Spleen (tissue), 11 donors: ENCODE measurements at regions not wholly inside any gene's neighbourhood (a gene's known extent, or its start where the extent isn't known, plus 50 kb on each side); places are given as distances from the start of the nearest gene placed in this dataset.

Experiments
- DNase-seq: peaks from one replicate; pipeline ENCODE4 v3.0.0-alpha.2; 2020
- H3K27ac ChIP-seq, 8 donors: fragments of 200-600 bp; sonication (generic) in 7 of 8; 1 replicate in 4 of 8; 2 replicates in 4 of 8; pipeline versions ENCODE4 v1.5.0 to v1.8.0; 2016 to 2021; ENCODE audit warnings: inconsistent platforms in 4 of 8, mild to moderate bottlenecking in 4 of 8, moderate library complexity in 1 of 8
- H3K27me3 ChIP-seq, 7 donors: fragments of 200-600 bp; sonication (generic) in 6 of 7; replicated peaks in 1 of 7; 1 replicate in 4 of 7; 2 replicates in 3 of 7; pipeline versions ENCODE4 v1.5.0 to v1.8.0; 2016 to 2021; ENCODE audit warnings: inconsistent platforms in 3 of 7, mild to moderate bottlenecking in 1 of 7
- H3K36me3 ChIP-seq, 6 donors: fragments of 200-600 bp; sonication (generic) in 5 of 6; 1 replicate in 4 of 6; 2 replicates in 2 of 6; pipeline versions ENCODE4 v1.5.0 to v1.8.0; 2016 to 2021; ENCODE audit warnings: inconsistent platforms in 2 of 6
- H3K4me1 ChIP-seq, 6 donors: fragments of 200-600 bp; sonication (generic) in 5 of 6; 1 replicate in 3 of 6; 2 replicates in 3 of 6; pipeline versions ENCODE4 v1.5.0 to v1.8.0; 2016 to 2021; ENCODE audit warnings: inconsistent platforms in 3 of 6
- H3K4me3 ChIP-seq, 8 donors: fragments of 200-600 bp; sonication (generic) in 7 of 8; 1 replicate in 4 of 8; 2 replicates in 4 of 8; pipeline versions ENCODE4 v1.5.0 to v1.8.0; 2016 to 2021; ENCODE audit warnings: inconsistent platforms in 4 of 8, mild to moderate bottlenecking in 4 of 8, moderate library complexity in 2 of 8
- H3K9me3 ChIP-seq, 8 donors: fragments of 200-600 bp; sonication (generic) in 7 of 8; 1 replicate in 4 of 8; 2 replicates in 4 of 8; pipeline versions ENCODE4 v1.5.0 to v1.8.0; 2016 to 2021; ENCODE audit warnings: inconsistent platforms in 4 of 8
- CTCF ChIP-seq, 11 experiments: fragments of 200-600 bp in 7 of 11; fragments of 450-650 bp in 4 of 11; sonication (generic) in 4 of 11; IDR thresholded peaks in 8 of 11; conservative IDR thresholded peaks in 3 of 11; 1 replicate in 7 of 11; 2 replicates in 4 of 11; pipeline versions ENCODE4 v1.4.0 to v1.8.0; 2016 to 2021; ENCODE audit warnings: antibody characterized with exemption in 11 of 11, inconsistent platforms in 4 of 11, mild to moderate bottlenecking in 1 of 11
- POLR2A ChIP-seq, 3 donors: fragments of 450-650 bp; IDR thresholded peaks; one replicate each; pipeline ENCODE4 v1.5.1; 2017; ENCODE audit warnings: antibody characterized with exemption in 3 of 3, mild to moderate bottlenecking in 1 of 3
- POLR2AphosphoS5 ChIP-seq, 3 donors: sonication (generic); formaldehyde crosslinking; IDR thresholded peaks; one replicate each; pipeline ENCODE4 v1.5.1; 2017; ENCODE audit warnings: antibody characterized with exemption in 3 of 3
- WGBS, 5 donors: extraction: QIAGEN DNeasy Blood & Tissue Kit in 3 of 5; methylation state at CpG; one replicate each; pipeline versions ENCODE4 v1.1.5 to v1.1.7; 2013 to 2018; 5-methylcytosine and 5-hydroxymethylcytosine counted together
- intact Hi-C: fragments of 100-400 bp; cut with DNase I; formaldehyde crosslinking; loops from one replicate; pipeline ENCODE4 v1.15.0; 2023; ENCODE audit warnings: low total_unique reads
- donor health status: healthy with polysubstance abuse.
- donor health status: DM: no; HTN: no; CAD: no; lungs with moderate emphysema.
- donor health status: DM: no; HTN: no; CAD: no.
- donor health status: Bipolar disorder and iron deficiency.
- donor health status: healthy.
- donor health status: DM: no; HTN: no; CAD: no.
- donor health status: DM: yes; HTN: yes; CAD: no.

DNA sequence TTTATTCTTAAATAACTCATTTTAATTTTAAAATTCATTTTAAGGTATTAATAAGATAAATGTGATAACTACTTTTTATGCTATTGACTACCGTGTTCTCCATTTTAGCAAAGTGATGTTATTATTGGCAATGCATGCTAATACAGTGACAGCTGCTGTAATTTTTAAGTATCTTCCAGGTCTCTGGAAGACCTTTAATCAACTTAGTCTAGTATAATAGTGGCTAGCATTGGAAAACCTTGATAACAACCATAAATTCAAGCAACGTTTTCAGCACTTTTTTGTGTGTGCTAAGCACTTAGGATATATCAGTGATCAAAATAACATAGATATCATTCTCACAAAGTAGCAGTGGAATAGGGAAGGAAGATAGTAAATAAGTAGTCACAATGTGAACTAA, 230.9 kb upstream of the MAGI2 start:
- intact Hi-C loops = no loop called here
- Histone ChIP-seq H3K4me1 (no peaks in the 10 kb centered on the region), H3K27me3 (no peaks in the 10 kb centered on the region), H3K27ac (no peak overlapping the region), H3K36me3 (no peaks in the 10 kb centered on the region), H3K9me3 (peaks cover 0 to 10% (median 0%) of the 10 kb centered on the region in 8 donors), H3K4me3 (no peak overlapping the region)
- 54 to 83% (median 83%) methylated on average over 2 of the region's 2 CpGs for WGBS, 5 donors
- no peak for DNase-seq
- TF ChIP-seq CTCF (IDR thresholded peaks at IDR 0.05 in 8 of 11, conservative IDR thresholded peaks at IDR 0.05 in 3 of 11) (no peak), POLR2AphosphoS5 (IDR thresholded peaks at IDR 0.05) (no peak), POLR2A (IDR thresholded peaks at IDR 0.05) (no peak)

DNA sequence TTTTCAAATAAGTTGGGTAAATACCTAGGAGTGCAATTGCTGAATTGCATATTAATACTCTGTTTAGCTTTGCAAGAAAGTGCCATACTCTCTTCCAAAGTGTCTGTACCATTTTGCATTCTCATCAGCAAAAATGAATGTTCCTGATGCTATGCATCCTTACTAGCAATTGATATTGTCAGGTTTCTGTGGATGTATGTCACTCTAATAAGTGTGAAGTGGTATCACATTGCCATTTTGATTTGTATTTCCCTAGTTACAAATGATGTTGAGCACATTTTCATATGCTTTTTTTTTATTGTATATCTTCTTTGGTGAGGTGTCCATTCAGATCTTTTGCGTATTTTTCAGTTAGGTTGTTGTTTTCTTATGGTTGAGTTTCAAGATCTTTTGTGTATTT, 230.4 kb upstream of the MAGI2 start:
- WGBS, 5 donors = 80 to 93% (median 93%) methylated on average over 1 of the region's 1 CpG
- DNase-seq = no peak
- Histone ChIP-seq H3K27ac (no peak overlapping the region), H3K27me3 (no peaks in the 10 kb centered on the region), H3K9me3 (peaks cover 0 to 10% (median 0%) of the 10 kb centered on the region in 8 donors), H3K36me3 (no peaks in the 10 kb centered on the region), H3K4me1 (no peaks in the 10 kb centered on the region), H3K4me3 (no peak overlapping the region)
- TF ChIP-seq POLR2AphosphoS5 (IDR thresholded peaks at IDR 0.05) (no peak), CTCF (IDR thresholded peaks at IDR 0.05 in 8 of 11, conservative IDR thresholded peaks at IDR 0.05 in 3 of 11) (no peak), POLR2A (IDR thresholded peaks at IDR 0.05) (no peak)
- intact Hi-C loops = no loop called here

DNA sequence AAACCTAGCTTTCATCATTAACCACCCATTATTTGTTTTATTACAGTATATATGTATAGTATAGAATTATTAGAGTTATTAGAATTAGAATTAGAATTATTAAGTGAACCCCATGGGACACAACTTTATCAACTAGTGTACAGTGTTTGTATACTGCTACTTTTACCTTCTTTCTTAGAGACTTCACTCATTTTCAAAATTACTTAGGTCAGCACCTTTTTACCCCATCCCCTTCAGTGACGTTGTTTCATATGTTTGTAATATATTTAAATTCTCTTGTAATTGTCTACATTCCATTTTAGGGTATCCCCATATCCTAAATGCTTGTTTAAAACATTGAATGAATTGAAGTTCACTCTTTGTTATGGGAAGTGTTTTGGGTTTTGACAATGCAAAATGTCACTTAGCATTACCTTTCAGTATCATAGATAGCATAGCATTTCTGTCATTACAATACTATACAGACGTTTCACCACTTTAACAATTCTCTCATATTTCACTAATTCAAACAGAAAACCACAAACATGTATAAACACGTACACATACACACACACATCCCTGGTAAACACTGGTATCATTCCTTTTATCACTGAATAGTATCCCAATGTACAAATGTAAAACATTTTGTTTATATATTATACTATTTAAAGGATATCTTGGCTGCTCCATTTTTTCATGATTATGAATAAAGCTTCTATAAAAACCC, 229.9 kb upstream of the MAGI2 start:
- no peak overlapping the region for H3K27ac ChIP-seq
- intact Hi-C loops = no loop called here
- no peaks in the 10 kb centered on the region for H3K4me1 ChIP-seq
- no peak for DNase-seq
- H3K9me3 ChIP-seq = peaks cover 0 to 10% (median 0%) of the 10 kb centered on the region in 8 donors
- 71 to 92% (median 77%) methylated on average over 3 of the region's 3 CpGs for WGBS, 5 donors
- H3K27me3 ChIP-seq = no peaks in the 10 kb centered on the region
- TF ChIP-seq POLR2AphosphoS5 (IDR thresholded peaks at IDR 0.05) = no peak
- TF ChIP-seq CTCF (IDR thresholded peaks at IDR 0.05 in 8 of 11, conservative IDR thresholded peaks at IDR 0.05 in 3 of 11) = no peak
- TF ChIP-seq POLR2A (IDR thresholded peaks at IDR 0.05) = no peak
- H3K4me3 ChIP-seq = no peak overlapping the region
- H3K36me3 ChIP-seq = no peaks in the 10 kb centered on the region

- Histone ChIP-seq H3K27ac (no peak overlapping the region), H3K4me1 (no peaks in the 10 kb centered on the region), H3K36me3 (no peaks in the 10 kb centered on the region), H3K4me3 (no peak overlapping the region), H3K27me3 (no peaks in the 10 kb centered on the region), H3K9me3 (peaks cover 0 to 7% (median 0%) of the 10 kb centered on the region in 8 donors)
- no peak for DNase-seq
- TF ChIP-seq POLR2AphosphoS5 (IDR thresholded peaks at IDR 0.05) (no peak), POLR2A (IDR thresholded peaks at IDR 0.05) (no peak), CTCF (IDR thresholded peaks at IDR 0.05 in 8 of 11, conservative IDR thresholded peaks at IDR 0.05 in 3 of 11) (no peak)
- WGBS, 5 donors = 82 to 93% (median 88%) methylated on average over 8 of the region's 8 CpGs
- intact Hi-C loops = no loop called here
Measured at GRCh38 chr7:79681454-79681853, 228.0 kb upstream of the MAGI2 start.
